ENCODE measurements at regions not wholly inside any gene's neighbourhood (a gene's known extent, or its start where the extent isn't known, plus 50 kb on each side); places are given as distances from the start of the nearest gene placed in this dataset.

DNA sequence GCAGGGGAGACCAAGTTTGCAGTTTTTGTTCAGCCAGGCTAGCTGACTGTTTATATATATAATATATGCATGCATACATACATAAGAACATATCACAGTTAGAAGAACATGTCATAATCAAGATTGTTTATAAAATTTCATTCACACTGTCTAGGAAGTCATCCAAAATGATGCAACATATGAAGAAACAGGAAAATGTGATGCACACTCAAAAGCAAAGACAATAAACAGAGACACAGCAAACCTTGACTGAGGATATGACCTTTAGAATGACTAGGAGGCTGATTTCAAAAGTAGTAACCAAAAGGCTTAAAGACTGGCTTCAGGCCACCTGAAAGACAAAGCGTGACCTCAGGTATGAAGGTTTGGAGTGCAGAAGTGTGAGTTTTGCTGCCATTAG, 166.2 kb upstream of the NDN start:
- ATAC-seq (no peak), FAIRE-seq (no peak), DNase-seq (no peak)
- TF ChIP-seq, protein P1, sequence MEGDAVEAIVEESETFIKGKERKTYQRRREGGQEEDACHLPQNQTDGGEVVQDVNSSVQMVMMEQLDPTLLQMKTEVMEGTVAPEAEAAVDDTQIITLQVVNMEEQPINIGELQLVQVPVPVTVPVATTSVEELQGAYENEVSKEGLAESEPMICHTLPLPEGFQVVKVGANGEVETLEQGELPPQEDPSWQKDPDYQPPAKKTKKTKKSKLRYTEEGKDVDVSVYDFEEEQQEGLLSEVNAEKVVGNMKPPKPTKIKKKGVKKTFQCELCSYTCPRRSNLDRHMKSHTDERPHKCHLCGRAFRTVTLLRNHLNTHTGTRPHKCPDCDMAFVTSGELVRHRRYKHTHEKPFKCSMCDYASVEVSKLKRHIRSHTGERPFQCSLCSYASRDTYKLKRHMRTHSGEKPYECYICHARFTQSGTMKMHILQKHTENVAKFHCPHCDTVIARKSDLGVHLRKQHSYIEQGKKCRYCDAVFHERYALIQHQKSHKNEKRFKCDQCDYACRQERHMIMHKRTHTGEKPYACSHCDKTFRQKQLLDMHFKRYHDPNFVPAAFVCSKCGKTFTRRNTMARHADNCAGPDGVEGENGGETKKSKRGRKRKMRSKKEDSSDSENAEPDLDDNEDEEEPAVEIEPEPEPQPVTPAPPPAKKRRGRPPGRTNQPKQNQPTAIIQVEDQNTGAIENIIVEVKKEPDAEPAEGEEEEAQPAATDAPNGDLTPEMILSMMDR (IDR thresholded peaks at IDR 0.05), result no peak
- Histone ChIP-seq H3K4me1 (no peaks in the 10 kb centered on the region), H3K27me3 (no peaks in the 10 kb centered on the region), H3K27ac (no peak overlapping the region), H3K36me3 (no peaks in the 10 kb centered on the region), H3K4me3 (no peak overlapping the region), H3K9me3 (no peaks in the 10 kb centered on the region)
- WGBS, 2 donors, result 39 to 57% methylated on average over 1 of the region's 1 CpG
- intact Hi-C loops (cut with DNase I), result no loop called here

DNA sequence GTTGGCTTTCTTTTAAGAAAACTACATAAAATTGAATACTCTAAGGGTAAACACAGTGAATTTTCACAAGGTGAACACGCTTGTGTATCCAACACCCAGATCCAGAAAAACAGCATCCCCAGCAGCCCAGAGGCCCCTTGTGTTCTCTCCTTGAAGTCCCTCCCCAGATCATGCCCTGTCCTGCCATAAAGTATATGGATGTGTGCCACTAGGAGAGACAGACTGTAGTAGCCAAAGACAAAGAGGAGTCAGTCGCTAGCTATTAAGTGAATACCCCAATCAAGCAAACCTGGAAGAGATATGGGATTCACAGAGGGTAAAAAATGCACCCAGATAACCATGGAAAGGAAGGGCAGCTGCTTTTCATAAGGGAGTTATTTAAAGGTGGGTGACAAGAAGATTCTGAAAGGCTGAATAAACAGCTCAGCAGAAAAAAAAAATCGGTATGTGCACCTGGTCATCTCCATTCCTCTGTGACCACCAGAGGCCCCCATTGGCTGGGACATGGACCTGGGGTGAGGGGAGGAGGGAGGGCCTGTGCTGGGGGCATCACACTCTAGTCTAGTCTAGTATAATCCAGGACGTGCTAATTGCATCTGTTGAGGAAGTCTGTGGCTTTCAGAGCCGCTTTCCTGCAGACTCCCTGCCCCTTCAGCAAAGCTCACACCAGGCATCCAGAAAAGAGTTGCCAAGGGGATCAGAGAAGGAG, 167.3 kb upstream of the NDN start:
- ATAC-seq, result peak in 1 of 4 donors; percentile 30
- Histone ChIP-seq H3K36me3 (no peaks in the 10 kb centered on the region), H3K4me1 (no peaks in the 10 kb centered on the region), H3K27ac (no peak overlapping the region), H3K9me3 (no peaks in the 10 kb centered on the region), H3K4me3 (no peak overlapping the region), H3K27me3 (no peaks in the 10 kb centered on the region)
- intact Hi-C loops (cut with DNase I), result no loop called here
- WGBS, 2 donors, result 29% methylated on average over 5 of the region's 5 CpGs
- DNase-seq, result no peak
- FAIRE-seq, result no peak
- TF ChIP-seq, protein P1 (IDR thresholded peaks at IDR 0.05), result no peak

DNA sequence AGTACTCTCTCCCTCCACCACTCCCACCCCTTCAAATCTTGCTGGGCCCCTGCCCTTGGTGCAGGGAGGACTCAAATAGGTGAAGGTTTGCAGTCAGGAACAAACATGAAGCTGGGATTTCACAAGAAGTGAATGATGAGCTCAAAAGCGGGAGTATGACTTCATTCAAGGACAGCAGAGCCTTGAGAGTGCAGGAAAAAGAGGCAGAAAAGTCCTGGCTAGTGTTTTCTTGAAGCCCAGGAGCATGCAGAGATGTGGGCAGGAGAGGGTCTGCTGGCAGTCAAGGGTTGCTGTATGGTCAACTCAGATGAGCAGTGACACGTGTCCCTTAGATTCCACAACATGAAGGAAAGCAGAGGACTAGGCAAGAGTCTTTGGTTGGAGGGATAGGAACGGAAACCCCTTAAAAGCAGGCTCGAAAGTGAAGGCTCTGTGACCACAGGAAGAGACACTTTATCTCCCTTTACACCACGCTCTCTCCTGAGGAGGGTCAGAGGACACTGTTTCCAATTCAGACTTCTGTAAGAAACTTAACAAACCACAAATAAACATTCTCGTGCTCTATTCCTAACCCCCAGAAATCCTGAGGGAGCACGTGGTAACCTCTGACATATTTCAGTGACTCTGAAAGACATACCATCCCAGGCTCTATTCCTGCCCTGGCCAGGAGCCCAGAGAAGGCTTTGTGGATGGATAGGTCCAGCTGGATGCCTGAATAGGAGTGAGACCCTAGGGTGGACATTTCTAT, 168.0 kb upstream of the NDN start:
- Histone ChIP-seq H3K27me3 (no peaks in the 10 kb centered on the region), H3K9me3 (no peaks in the 10 kb centered on the region), H3K4me3 (no peak overlapping the region), H3K36me3 (no peaks in the 10 kb centered on the region), H3K4me1 (no peaks in the 10 kb centered on the region), H3K27ac (no peak overlapping the region)
- 21 to 23% methylated on average over 7 of the region's 7 CpGs for WGBS, 2 donors
- no peak for ATAC-seq
- intact Hi-C loops (cut with DNase I), result no loop called here
- FAIRE-seq, result no peak
- TF ChIP-seq, protein P1 (IDR thresholded peaks at IDR 0.05), result no peak
- DNase-seq, result no peak

- Histone ChIP-seq H3K4me3 (no peak overlapping the region), H3K4me1 (no peaks in the 10 kb centered on the region), H3K27me3 (no peaks in the 10 kb centered on the region), H3K9me3 (no peaks in the 10 kb centered on the region), H3K36me3 (no peaks in the 10 kb centered on the region), H3K27ac (no peak overlapping the region)
- ATAC-seq, result no peak
- intact Hi-C loops (cut with DNase I), result no loop called here
- TF ChIP-seq, protein P1 (IDR thresholded peaks at IDR 0.05), result no peak
- no peak for FAIRE-seq
- 33 to 37% methylated on average over 4 of the region's 4 CpGs for WGBS, 2 donors
- DNase-seq, result no peak
Observed at GRCh38 chr15:23855947-23856346, 168.8 kb upstream of the NDN start.

Data from pancreas (tissue), 10 donors.